HG03039 (cell line): ENCODE measurements at regions not wholly inside any gene's neighbourhood (a gene's known extent, or its start where the extent isn't known, plus 50 kb on each side); places are given as distances from the start of the nearest gene placed in this dataset.
"Not testable (repeated sequence)": the region's sequence is repeated elsewhere in the genome, so short reads cannot be mapped to it uniquely, and the experiment has no call there.

Experiments used
- ATAC-seq: cut with Tn5 transposase; IDR thresholded peaks from one replicate; pipeline ENCODE4 v1.9.1; 2021; ENCODE audit warnings: mild to moderate bottlenecking, moderate library complexity; ENCODE audit not compliant: unreplicated experiment

DNA sequence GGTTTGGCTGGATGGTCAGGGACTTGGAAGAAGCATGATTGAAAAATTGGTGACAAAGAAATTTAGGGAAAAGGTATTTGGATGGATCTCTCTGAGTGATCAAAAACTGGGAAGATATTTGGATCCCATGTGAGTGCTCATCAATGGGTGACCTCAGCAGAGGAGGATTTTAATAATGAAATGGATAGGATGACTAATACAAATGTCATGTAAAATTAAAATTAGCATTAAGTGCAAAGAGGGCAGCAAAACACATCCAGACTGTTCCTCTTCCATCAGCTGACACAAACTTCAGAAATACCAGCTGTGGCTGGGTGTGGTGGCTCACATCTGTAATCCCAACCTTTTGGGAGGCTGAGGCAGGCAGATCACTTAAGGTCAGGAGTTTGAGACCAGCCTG, 151.7 kb downstream of the THBS2 start:
- ATAC-seq: no peak

DNA sequence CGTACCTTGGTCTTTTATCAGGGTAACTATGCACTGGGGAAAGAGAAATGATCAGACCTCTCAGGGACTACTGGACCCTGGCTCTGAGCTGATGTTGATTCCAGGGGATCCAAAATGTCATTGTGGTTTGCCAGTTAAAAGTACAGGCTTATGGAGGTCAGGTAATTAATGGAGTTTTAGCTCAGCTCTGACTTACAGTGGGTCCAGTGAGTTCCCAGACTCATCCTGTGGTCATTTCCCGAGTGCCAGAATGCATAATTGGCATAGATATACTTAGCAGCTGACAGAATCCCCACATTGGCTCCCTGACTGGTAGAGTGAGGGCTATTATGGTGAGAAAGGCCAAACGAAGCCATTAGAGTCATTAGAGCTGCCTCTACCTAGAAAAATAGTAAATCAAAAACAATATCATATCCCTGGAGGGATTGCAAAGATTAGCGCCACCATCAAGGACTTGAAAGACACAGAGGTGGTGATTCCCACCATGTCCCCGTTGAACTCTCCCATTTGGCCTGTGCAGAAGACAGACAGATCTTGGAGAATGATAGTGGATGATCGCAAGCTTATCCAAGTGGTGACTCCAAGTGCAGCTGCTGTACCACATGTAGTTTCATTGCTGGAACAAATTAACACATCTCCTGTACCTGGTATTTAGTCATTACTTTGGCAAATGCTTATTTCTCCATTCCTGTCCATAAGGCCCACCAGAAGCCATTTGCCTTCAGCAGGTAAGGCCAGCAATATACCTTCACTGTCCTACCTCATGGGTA, 152.4 kb downstream of the THBS2 start:
- ATAC-seq: no peak

DNA sequence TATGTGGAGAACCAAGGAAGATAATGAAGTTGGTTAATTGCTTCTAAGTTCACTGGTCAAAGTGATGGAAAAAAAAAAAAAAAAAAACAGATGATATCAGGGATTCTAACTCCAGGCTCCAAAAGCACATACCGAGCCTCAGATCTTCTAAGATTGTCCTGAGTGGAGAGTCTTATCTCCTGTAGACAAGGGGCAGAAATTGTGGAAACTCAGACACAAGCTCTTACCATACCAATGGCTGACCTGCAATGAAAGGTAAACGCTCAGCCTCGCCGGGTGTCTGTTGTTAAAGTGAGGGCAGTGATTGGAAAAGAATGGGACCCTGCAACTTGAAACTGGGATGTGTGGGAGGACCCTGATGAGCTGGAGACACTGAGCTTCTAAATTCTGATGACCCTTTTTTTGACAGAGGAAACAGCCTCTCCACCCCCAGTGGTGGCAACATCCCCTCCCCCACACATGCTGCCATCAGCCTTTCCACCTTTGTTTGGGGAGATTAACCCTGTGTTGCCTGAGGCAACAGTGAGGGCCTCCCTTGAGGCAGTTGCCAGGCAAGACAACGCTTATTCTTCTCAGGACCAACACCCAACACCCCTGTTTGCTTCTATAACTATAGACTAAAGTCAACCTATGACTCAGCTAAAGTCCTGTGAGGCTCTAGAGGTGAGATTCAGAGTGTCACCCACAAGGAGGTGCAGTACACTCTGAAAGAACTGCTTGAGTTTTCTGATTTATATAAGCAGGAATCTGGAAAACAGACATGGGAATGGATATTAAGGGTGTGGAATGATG, 154.0 kb downstream of the THBS2 start:
- no peak for ATAC-seq

DNA sequence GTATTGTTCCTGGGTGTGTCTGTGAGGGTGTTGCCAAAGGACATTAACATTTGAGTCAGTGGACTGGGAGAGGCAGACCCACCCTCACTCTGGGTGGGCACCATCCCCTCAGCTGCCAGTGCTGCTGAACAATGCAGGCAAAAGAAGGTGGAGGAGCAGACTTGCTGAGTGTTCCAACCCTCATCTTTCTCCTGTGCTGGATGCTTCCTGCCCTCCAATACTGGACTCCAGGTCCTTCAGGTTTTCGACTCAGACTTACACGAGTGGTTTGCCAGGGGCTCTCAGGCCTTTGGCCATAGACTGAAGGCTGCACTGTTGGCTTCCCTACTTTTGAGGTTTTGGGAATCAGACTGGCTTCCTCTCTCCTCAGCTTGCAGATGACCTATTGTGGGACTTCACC, 155.0 kb downstream of the THBS2 start:
- ATAC-seq: not testable (repeated sequence)

DNA sequence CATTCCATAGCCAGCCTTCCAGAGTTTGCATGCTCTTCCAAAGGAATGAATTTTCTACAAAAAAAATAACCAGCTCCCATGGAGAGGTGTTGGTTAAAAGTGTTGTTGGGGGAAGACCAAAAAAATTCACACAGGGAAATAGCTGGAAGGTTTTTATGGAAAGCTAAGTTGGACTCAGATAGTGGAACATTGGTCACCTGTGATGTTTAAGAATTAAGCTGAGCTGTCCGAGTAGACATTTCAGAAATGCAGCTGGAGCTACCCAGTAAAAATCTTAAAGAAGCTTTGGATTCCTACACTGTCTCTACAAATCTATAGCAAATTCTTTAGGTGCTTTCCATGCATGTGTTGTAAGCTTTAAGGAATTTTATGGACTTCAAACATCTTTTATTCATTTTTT, 155.5 kb downstream of the THBS2 start:
- ATAC-seq: no peak

DNA sequence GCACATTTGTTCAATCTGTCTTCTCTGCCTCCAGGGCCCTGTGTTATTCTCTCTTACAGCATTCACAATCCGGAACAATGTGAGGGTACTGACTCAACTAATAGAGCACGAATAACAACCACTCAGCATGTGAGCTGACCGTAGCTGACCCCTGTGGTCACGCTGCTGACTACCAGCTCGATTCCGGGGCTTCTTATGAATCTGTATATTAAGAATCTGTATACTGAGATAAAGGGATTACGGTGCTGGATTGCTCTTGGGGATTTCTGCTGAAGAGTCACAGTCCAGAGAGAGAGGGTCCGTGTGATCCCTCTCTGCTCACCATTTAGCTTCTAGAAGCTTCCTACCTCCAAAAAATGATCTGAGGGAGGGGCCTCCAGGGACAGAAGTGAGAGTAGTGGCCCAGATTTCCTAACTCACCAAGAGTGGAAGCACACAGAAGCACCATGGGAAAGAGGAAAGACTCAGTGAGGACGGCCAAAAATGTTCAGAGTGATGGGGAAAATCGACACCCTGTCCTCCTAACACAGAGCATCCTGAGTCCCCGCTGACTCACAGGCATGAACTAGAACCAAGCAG, 156.2 kb downstream of the THBS2 start:
- no peak for ATAC-seq

DNA sequence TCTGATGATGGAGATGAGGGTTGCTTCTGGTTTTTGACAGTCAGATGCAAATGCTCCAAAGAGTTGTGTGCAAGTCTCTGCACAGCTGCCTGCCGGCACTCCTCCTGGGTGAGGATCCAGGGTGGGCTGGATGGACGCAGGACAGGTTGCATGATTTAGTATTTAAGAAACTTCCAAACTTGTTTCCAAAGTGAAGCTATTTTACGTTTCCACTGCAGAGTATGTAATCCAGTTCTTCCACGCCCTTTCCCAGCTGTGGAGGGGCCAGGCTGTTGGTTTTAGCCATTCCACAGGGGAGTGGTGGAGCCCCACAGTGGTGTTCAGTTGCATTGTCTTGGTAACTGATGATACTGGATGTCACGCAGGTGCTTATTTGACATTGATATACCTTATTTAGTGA, 157.3 kb downstream of the THBS2 start:
- no peak for ATAC-seq

DNA sequence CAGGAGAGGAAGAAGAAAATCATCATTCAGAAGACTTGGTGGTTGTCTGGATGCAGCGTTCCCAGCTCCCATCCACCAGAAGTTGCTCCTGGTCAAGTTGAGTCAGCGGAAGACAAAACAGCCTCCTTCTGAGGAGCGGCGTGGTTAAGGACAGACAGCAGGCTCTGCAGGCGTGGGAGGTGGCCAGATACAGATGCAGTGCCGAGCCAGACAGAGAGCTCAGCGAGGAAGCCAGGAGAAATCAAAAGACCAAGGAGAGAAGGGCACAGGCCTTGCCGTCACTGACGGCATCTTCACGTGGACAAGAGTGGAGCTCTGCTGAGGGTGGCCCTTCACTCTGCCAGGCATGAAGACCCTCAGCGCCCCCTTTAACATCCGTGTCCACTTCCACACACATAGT, 158.5 kb downstream of the THBS2 start:
- no peak for ATAC-seq

DNA sequence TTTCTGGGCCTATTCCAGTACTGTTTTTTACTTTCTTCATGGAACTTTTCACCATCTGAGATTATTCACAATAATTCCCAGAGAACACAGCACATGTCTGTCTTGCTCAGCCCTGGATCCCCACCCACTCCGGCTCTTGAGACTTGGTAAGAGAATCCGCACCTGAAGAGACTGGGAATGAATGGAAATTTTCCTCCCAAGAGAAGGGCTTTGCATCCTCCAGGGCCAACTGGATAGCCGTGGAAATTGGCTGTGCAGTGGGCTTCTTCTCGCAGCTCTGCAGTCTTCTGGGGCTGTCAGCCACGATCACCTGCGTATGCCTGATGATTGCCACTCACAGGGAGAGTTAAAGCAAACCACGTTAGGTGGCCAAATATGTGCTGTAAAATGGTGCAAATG, 159.1 kb downstream of the THBS2 start:
- no peak for ATAC-seq

DNA sequence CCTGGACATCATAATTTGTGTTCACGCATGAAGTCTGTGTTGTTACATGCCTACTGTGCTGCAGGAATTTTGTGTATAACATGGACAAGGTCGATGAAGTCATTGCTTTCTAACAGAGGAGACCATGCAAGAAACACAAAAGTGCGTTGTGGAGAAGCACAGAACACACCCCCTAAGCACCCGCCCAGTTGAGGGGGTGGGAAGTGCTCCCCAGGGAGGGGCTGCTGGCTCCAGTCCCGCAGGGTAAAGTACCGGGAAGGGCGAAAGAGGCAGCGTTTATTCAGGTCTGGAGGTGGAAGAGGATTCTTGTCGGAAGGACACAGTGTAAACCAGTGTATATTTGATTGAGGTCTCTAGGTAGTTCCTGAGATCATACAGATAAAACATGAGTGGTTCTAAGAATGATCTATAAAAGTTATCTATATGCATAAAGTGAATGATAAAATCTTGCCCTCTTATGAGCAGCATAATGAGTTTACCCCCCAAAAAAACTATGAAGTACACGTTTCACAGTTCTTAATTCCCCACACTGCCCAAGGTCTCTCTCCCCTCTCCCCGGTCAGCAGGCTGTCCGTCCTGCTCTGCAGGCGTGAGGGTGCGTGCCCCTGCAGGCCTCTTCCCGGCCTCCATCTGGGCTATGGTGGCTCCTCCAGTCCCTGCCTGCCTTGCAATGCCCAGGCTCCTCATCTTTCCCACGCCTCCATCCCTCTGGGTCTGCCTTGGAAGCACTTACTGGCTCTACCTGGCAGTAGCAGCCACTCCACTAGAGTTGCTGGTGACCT, 159.7 kb downstream of the THBS2 start:
- ATAC-seq: no peak

DNA sequence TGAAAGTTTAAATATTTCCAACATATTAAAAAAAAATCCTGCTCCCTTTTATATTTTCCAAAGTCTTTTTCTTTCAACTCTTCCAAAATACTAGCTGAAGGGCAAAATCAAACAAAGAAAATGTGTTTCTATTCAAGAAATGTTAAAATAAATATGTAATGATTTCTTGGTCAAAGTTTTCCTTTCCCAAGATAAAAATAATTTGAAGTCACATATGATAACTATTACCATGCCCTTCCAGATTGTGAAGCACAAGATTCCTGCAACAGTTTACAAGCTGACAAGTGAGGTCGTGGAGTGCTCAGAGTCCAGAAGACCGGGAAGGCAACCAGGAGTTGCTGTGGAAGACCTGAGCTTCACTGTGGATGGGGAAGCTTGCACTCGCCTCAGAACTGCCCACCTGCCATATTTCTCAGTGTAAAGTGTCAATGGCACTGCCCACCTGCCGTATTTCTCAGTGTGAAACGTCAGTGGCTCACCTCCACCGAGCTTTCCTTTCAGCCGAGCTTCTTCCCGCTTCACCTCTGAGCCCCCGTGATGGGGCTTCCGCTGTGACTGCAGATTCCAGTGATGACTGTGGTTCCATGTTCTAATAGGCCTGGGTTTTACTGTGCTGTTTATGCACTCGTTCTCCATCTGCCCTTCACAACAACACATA, 160.5 kb downstream of the THBS2 start:
- ATAC-seq: no peak

DNA sequence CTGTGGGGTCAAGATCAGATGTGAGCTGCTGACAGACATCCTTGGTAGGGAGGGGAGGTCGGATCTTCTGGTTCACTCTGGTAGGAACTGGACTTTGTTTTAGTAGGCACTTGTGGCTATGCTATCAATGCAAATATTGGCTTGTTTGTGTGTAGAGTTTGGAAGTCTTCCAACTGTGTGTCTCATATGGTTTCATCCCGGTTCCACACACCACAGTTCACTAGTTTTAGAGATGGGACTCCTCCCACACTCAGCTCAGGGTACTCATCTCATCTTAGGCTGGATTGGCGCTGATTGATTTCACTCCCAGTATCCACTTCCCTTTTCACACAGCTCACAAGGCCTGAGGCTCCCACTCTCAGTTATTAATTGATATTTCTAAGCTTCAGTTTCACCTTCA, 161.3 kb downstream of the THBS2 start:
- ATAC-seq: no peak

DNA sequence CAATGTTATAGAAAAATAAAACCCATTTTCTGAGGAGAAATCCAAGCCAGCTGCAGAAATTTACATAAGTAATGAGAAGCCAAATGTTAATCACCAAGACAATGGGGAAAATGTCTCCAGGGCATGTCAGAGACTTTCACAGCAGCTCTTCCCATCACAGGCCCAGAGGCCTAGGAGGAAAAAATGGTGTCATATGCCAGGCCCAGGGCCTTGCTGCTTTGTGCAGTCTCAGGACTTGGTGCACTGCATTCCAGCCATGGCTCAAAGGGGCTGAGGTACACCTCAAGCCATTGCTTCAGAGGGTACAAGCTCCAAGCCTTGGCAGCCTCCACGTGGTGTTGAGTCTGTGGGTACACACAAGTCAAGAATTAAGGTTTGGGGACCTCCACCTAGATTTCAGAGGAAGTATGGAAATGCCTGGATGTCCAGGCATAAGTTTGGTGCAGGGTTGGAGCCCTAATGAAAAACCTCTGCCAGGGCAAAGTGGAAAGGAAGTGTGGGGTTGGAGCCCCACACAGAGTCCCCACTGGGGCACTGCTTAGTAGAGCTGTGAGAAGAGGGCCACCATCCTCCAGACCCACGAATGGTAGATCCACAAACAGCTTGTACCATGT, 163.0 kb downstream of the THBS2 start:
- ATAC-seq: not testable (repeated sequence)

DNA sequence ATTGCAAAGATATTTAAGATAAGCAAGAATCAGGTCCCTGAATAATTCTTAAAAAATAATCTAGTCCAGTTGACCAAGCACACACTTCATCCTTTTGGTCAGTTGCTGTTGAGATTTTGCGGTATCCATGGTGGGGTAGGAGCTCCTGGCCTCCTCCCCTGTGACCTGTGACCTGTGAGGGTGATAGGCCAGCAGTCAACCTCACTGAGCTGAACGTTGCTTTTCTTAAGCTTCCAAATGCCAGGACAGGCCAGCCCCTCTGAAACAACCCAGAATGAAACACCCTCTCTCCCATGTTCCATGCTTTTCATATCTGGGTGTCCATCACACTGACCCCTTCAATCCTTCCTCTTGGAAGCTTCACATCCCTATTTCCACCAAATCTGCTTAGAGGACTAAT, 164.9 kb downstream of the THBS2 start:
- ATAC-seq: no peak

DNA sequence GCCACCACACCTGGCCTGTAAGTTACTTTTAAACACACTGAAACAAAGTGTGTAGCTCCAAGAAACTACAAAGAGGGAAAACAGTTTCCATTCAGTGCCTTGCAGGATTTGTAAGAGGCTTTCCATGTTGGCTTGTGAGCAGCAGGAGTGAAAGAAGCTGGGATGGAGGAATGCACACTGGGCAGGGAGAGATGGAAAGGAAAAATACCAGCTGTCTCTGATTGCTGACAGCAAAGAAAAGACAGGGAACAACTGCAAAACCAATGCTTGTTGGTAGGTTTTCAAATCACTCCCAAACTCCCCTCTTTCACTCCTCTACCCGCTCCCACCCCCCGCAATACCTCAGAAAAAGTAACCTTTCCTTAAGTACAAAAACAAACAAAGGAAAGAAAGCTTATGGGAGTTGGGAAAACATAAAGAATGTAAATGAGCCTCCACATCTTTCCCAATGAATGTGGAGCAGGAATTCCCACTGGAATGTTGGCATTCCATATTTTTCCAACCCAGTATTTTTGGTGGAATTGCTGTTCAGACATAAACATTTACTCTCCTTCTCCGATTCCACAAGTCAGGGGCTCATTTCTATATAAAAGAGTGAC, 166.1 kb downstream of the THBS2 start:
- no peak for ATAC-seq

DNA sequence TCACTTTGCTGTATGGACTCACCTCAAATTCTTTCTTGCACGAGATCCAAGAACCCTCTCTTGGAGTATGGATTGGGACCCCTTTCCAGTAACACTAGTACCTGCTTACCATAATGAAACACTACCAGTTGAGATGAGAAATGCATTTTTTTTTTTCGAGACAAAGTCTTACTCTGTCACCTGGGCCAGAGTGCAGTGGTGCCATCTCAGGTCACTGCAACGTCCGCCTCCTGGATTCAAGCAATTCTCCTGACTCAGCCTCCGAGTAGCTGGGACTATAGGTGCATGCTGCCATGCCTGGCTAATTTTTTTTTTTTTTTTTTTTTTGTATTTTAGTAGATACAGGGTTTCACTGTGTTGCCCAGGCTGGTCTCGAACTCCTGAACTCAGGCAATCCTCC, 167.0 kb downstream of the THBS2 start:
- ATAC-seq: not testable (repeated sequence)

DNA sequence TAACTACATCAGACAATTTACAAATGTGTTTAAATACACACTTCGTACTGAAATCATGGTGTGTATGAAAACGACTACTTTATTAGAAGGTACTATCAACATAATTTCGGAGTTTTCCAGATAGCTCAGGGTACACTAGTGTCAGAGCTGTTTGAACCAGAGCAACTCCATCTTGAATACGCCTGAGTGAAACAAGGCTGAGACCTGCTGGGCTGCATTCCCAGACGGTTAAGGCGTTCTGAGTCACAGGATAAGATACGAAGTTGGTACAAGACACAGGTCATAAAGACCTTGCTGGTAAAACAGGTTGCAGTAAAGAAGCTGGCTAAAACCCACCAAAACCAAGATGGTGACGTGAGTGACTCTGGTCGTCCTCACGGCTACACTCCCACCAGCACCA, 167.6 kb downstream of the THBS2 start:
- ATAC-seq: no peak

DNA sequence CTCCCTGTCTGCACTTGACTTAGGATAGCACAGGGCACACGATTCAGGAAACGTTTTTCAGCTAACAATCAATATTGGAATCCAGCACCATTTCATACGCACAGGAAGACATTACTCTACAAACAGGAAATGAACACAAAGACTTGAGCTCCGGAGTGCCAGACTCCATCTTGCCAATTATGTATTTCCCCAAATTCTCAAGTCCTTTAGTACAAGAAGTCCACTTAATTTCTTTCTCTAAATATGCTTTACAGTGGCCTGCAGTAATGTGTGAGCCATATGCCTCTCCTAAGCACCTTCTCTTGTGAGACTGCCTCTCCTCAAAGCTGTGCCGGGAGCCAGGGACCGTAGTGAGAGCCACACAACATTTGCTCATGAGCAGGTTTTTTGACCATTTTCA, 168.2 kb downstream of the THBS2 start:
- ATAC-seq: no peak

DNA sequence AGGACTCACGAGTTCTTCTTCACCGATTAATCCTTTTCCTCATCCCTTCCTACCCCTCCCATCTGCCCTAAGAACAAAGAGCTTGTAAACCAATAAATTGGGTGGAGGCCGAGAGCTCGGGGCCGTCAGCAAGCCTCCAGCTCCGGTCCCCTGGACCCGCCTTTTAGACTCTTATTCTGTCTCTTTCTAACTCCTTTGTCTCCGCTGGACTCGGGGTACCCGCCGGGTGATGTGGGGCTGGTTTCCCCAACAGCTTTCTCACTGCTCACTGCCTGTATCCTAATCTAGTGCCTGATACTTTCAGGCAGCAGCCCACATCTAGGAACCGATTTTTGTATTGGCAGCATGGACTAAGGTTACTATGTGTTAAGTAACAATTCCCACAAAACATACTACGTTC, 169.1 kb downstream of the THBS2 start:
- ATAC-seq: not testable (repeated sequence)

DNA sequence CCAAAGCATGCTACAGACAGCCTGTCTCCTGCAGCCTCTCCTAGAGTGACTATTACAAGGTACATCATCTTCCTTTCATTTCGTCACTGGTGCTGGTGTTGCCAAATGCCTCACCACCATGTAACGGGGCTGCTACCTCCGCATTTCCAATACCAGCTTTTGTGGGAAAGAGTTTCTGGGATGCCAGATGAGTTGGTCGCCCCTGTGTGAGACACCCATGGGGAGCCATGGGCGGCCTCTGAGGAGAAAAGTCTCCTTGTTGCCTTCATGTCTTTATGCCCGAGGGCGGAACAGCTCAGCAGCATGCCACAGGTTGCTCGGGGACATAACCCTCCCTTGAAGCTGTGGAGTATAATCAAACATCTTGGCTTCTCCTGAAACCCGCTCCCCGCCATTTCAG, 169.6 kb downstream of the THBS2 start:
- no peak for ATAC-seq
